ENCODE measurements at regions not wholly inside any gene's neighbourhood (a gene's known extent, or its start where the extent isn't known, plus 50 kb on each side); places are given as distances from the start of the nearest gene placed in this dataset.

DNA sequence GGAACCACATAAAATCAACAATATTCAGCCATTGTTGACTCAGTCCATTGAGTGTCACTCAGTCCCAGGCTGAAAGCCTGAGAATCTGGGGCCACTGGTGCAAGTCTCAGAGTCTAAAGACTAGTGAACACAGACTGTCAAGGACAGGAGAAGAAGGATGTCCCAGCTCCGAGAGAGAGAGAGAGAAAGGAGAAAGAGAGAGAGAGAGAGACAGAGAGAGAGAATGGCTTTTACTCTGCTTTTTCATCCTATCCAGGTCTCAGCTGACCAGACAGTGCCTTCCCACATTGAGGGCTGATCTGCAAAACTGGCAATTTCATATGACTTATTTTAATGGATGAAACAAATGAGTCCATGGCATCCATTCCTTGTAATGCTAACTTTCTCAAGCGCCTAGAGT is 984.1 kb downstream of the UQCRFS1 start:
- TF ChIP-seq CTCF (IDR thresholded peaks at IDR 0.05): no peak

DNA sequence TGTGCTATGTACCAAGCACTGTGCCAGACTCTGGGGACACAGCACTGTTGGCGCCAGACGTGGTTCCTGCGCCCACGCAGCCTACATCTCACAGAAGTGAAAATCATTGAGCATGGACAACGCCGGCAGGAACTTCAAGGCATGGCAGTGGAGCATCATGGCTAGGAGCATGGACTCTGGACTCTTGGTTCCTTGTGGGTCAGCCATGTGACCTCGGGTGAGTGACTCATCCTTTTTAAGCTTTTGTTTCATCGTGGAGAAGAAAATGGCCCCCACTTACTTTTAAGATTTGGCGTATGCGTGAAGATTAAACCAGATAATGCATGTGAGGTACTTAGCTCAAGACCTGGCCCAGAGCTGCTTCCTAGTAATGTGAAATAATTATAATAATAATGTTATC is 988.5 kb downstream of the UQCRFS1 start:
- TF ChIP-seq CTCF (IDR thresholded peaks at IDR 0.05): no peak

DNA sequence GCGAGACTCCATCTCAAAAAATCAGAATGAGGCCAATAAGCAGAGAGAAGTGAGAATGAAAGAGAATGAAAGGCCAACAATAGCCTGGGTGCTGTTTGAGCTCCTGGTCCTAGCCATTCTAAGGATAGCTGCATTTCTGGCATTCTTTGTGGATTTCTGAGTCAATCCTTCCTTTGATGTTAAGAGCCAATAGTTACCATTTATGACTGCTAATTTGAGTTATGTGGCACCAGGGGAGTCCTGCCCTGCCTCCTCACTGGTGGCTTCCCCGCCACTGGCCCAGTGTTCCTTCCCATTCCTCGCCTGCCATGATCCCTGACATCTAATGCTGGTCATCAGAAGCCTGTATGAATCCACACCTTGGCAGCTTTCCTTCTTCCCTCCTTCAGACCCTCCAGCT is 991.2 kb downstream of the UQCRFS1 start:
- no peak for TF ChIP-seq CTCF (IDR thresholded peaks at IDR 0.05)

- TF ChIP-seq CTCF (IDR thresholded peaks at IDR 0.05): no peak
These were observed 994.2 kb downstream of the UQCRFS1 start for GRCh38 chr19:28218728-28219127.

DNA sequence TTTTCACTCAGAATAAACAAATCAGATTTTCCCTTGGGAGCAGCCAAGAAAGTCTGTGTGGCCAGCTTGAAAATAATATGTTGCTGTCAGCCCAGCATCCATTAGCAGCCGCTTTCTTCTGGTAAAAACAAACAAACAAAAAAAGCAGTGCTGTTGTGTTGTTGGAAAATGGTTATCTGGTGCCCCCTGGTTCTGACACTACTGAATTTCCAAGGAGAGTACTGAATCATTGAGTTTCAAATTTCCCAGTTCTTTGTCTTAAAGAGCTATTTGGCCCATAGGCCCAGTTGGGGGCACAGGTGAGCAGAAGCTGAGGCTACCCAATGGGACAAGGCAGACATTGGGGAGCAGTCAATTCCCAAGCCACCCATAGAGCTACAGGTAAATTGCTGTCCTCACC is 995.9 kb downstream of the UQCRFS1 start:
- TF ChIP-seq CTCF (IDR thresholded peaks at IDR 0.05): no peak

- no peak for TF ChIP-seq CTCF (IDR thresholded peaks at IDR 0.05)
These were observed 999.4 kb downstream of the UQCRFS1 start for GRCh38 chr19:28213470-28214082.

- no peak for TF ChIP-seq CTCF (IDR thresholded peaks at IDR 0.05)
These were observed 1002.1 kb downstream of the UQCRFS1 start for GRCh38 chr19:28210886-28211285.

- TF ChIP-seq CTCF (IDR thresholded peaks at IDR 0.05): no peak
These were observed 1004.2 kb downstream of the UQCRFS1 start for GRCh38 chr19:28208745-28209144.

All from LNCAP (cell line).